GM12891 (cell line): ENCODE measurements at regions not wholly inside any gene's neighbourhood (a gene's known extent, or its start where the extent isn't known, plus 50 kb on each side); places are given as distances from the start of the nearest gene placed in this dataset.

Experiments
- POLR2A ChIP-seq: IDR thresholded peaks from 2 replicates; pipeline ENCODE4 v1.6.1; 2011; ENCODE audit warnings: low read depth, low read length, control low read depth
- POLR2AphosphoS5 ChIP-seq: IDR thresholded peaks from 2 replicates; pipeline ENCODE4 v1.6.1; 2011; ENCODE audit warnings: low read depth, low read length, control low read depth

- TF ChIP-seq POLR2A (no peak), POLR2AphosphoS5 (no peak)
Measured at GRCh38 chr3:78434801-78435200, 1333.0 kb downstream of the ROBO1 start.
